Cardiac septum (tissue), 1 donor: ENCODE measurements at regions not wholly inside any gene's neighbourhood (a gene's known extent, or its start where the extent isn't known, plus 50 kb on each side); places are given as distances from the start of the nearest gene placed in this dataset.

Experiments
- DNase-seq: peaks from one replicate; pipeline ENCODE4 v3.0.0-alpha.2; 2020; ENCODE audit warnings: low spot score
- intact Hi-C: fragments of 100-400 bp; cut with DNase I; formaldehyde crosslinking; loops from one replicate; pipeline ENCODE4 v1.14.0; 2022
- donor health status: DM: no; HTN: no; CAD: no.

DNA sequence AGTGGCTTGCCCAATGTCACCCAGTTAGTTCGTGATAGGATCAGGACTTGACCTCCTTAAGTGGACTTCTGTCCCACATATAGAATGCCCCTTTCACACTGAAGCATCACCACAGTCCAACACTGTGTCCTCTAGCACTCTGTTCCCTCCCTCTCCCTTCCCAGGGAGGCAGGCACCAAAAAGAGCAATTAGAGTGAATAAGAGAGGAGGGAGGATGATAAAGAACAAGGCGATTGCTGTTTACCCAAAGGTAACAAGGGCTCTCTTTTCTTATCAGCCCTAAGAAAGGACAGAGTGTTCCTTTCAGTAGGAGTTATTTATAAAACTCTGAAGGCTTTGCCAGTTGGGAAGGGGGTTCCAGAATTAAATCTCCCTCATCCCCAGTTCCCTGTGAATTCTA lies 192.7 kb upstream of the ATP2B1 start:
- intact Hi-C loops = no loop called here
- no peak for DNase-seq

DNA sequence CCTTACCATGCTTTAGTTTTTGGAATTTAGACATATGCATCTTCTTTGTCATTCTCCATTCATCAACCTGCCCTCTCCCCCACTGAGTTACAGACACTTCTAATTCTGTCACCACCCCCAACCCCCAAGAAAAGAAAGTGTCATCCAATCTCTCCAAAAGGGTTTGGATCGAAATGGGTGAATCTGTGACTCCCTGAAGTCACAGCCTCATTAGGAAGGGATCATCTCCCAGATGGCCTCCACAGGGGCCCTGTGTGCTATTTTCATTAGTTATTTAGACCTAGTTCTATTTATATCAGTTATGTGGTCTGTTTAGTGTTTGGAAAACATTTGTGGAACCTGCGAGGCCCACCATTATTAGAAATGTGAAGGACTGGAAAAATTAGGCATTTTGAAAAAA lies 191.0 kb upstream of the ATP2B1 start:
- intact Hi-C loops = no loop called here
- no peak for DNase-seq

DNA sequence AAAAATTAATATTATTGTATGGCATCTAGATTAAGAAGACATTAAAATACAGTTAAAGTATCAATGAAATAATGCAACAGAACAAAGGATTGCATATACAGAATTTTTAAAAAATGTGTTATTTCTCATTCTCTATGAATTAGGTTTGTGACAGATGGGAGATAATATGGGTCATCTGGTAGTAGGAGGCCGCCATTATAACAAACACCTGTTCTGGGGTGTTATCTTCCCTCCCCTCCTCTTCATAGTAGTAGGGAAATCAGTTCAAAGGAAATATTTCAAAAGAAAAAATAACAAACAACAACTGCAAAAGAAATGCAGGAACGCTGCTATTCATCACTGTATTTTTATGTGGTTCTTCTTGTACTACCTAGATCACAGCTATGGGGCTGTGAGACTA lies 187.0 kb upstream of the ATP2B1 start:
- intact Hi-C loops = no loop called here
- no peak for DNase-seq

DNA sequence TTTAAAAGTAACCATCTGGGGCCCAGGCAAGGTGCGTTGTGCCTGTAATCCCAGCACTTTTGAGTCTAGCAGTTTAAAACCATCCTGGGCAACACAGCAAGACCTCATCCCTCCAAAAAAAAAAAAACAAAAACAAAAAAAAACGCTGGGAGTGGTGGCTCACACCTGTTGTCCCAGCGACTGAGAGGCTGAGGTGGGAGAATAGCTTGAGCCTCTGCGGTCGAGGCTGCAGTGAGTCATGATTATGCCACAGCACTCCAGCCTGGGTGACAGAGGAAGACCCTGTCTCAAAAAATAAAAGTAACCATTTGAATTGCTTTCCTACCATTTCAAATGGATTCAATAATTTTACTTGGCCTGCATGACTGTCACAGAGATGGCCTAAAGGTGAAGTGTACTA lies 186.5 kb upstream of the ATP2B1 start:
- intact Hi-C loops = no loop called here
- no peak for DNase-seq

DNA sequence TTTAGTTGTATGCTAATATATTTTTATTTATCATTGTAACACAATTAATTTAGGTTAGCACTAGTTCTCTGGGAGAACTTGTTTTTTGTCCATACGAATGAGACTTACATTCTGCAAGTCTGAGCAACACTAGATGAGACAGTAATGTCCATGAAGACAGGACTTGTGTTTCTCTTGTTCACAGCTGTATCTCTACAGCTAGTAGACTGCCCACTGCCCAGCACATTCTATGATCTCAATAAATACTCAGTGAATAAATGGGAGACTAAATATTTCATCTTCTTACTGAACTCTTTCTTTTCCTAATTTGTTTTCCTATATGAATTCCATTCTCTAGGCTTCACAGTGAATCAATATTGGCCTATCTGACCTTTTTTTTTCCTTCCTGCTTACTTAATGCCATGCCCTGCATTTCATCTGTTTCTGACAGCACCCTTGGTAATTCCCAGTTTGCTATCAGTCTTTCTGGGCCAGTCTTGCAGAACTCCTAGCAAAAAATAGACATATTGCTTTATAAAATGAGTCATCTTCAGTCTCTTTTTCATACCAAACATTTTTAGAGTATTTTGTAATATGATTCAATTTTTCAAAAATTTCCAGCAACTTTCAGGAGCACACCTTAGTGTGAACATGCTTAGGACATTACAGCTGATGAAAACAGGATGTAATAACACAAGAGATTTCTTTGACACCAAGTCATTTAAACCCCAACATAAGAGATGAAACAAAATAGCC lies 185.5 kb upstream of the ATP2B1 start:
- no peak for DNase-seq
- intact Hi-C loops = no loop called here

DNA sequence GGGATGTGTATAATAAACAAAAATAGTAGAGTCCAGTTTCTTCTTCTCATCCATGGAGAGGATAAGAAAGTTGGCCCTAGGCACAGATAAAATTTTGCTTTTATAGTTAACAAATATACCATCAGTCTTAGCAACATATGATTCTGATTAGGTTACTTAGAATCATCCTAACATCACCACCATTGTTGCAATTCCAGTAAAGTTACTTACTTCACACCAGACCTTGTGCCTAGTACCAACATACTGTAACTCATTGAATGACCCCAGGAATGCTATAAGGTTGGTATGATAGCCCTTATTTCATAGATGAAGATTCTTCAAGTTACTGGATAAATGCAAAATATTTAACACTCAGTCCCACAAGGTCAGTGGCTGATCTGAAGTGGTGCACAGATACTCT lies 183.8 kb upstream of the ATP2B1 start:
- no peak for DNase-seq

DNA sequence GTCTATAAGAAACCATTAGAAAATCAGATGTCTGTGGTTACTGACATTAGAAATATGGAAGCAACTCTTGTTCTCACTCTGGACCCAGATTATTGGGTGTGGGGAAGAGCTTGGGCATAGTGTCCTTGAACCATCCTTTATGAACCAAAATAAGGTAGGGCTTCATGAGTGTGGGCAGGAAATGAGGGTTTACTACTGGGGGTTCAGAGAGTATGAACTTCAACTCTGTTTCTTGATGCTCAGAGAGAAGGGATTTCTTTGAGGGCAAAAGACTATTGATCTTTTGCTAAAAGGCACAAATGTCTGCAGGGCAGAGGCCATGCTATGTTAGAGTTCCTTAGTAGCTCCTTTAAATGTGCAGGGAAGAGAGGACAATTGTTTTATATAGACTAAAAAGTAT lies 183.3 kb upstream of the ATP2B1 start:
- DNase-seq = no peak
- intact Hi-C loops = no loop called here

More for the DNA sequence above, 183.8 kb upstream of the ATP2B1 start:
- intact Hi-C loops = no loop called here

DNA sequence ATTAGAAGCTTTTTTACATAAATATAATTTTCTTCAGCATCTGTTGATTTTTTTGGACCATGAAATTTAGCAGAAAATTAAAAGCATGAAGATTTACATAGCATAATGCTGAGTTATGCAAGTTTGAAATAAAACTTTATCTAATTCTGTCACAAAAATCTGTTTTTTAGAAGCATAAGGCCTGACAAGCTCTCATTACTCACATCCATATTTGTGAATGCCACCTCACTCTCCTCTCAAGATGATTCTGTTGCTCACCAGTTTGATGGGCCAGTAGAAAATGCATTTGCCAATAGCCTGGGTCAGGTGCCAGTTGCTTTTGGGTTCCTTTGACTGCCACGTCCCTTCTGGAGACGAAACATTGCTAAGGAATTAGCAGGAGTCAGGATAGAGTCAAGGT lies 181.5 kb upstream of the ATP2B1 start:
- intact Hi-C loops = no loop called here
- no peak for DNase-seq

DNA sequence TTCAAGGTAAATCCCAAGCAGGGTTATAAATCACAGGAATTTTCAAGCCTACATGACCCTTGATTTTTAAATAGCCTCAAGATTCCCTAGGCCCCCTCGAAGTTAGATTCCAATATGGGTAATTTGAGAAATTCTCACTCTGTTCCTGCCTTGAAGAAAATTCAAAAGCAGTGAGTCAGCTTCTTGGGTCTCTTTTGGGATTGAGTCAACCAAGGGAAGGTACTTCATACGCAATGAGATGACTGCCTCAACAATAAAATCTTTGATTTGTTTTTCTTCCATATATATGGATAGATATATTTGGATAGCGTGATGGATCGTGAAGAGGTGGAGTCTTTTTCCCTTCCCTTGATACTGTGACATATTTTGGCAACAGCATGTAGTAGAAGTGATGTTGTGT lies 180.4 kb upstream of the ATP2B1 start:
- no peak for DNase-seq
- intact Hi-C loops = no loop called here

DNA sequence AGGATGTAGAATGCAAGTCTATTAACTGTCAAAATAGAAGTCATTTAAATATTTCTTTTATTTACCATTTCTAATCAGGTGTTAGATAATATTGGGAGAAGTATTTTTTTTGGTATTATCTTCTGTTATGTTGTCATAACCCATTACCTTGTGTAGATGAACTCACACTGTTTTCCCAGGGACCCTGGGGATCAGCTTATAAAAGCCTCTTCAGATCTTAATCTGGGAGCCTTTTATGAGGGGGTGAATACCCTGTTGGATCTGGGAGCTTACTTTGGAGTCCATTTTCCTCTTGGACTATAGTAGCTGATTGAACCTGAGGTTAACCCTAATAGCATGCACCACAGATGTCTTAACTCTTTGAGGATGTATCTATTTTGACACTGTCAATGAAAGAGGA lies 176.3 kb upstream of the ATP2B1 start:
- DNase-seq = no peak
- intact Hi-C loops = no loop called here

DNA sequence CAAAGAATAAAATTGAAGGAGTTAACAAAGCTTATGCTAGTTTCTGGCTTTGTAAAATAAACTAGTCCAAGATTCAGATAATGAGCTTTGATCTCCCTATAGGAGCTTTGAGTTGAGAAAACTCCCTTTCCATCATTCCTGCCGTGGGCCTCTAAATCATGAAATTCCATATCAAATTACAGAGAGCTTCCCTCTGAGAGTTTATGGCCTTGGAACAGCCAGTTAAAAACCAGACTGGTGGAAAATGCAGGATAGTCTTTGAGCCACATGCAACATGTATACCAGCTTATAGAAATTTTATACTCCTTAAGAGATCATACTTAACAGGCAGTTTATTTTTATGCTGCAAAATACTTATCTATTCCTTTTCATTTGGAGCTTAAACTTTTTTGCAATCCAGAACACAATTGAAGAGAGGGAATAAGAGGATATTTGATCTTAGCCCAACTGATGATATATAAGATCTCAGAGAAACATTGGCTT lies 175.8 kb upstream of the ATP2B1 start:
- intact Hi-C loops = no loop called here
- no peak for DNase-seq

DNA sequence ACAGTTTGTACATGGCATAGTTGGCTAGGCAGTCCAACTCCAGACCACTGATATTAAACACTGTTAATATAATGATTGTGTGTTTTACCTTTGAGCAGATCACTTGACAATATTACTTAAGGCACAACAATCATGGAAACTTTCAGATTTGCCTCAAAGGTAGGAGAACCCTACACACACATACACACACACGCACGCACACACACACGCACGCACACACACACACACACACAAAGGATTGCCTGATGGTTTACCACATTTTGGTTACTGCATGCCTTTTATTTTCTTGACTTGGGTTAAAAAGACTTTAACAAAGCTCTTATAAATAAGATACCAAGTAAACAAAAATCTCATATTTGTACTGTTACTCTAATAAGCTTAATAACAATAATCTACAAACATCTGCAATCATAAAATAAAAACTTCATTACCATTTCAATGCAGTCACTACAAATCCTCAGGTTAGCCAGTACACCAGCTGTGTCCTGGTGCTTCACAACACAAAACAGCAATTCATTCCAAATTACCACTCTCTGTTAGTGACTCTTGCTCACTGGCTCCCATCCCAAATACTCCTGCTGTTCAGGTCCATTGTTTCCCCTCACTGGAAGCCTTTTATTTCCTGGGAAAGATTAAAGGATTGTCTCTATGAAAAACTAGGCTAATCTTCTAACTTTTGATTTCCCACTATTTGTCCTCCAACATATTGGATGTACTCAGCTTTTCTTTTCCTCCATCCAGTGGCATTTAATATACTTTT lies 175.2 kb upstream of the ATP2B1 start:
- intact Hi-C loops = no loop called here
- DNase-seq = no peak

DNA sequence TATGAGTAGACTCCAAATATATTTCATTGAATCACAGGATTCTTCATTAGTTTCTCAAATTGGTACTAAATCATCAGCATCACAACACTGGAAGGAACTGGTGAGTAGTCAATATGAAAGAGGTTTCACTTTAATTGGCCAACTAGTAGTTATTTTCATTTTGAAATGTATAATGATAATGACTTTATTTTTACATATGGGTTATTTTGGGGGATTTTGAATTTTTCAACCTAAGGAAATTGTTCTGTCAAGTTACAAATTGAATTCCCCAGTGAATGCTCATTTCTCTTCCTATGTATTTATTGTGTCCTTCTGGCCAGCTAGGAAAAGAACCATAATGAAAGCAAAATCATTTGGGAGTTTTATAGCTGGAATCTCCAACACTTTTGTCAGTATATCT lies 174.2 kb upstream of the ATP2B1 start:
- DNase-seq = no peak
- intact Hi-C loops = no loop called here

DNA sequence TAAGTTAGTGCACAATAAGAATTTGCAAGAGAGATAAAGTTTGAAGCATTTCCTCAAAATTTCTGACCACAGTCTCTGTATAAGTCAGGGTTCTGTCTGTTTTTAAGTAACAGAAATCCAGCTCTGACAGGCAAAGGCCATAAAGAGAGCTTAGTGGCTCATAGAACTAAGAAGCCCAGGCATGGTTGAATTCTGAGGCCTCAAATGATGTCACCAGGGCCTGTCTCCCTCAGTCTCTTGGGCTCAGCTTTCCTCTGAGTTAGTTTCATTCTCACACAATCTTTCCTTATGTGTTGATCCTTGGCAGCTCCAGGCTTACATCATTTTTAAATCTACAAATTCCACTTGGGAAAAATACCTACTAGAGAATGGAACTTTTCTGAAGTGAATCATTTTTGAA lies 173.4 kb upstream of the ATP2B1 start:
- no peak for DNase-seq
- intact Hi-C loops = no loop called here

DNA sequence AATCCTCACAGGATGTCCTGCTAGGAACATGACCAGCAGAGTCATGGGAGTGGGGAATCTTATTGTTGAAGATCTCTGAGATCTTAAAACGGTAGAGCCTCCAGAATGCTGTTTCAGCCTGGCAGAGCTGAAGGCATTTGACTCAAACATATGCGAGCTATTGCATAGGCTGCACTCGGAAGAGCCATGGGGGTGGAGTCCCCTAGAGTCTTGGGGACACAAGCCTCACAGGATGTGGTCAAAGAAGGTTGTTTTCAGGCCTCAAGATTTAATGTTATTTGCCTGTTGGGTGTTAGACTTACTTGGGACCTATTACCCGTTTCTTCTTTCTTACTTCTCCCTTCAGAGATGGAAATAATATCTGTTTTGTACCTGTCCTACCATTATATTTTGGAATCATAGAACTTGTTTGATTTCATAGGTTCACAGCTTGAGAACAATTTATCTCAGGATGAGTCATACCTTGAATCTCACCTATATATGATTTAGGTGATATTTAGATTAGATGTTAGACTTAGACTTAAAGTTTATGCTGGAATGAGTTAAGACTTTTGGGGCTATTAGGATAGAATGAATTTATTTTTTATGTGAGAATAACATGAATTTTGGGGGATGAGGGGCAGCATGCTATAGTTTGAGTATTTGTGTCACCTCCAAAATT lies 172.2 kb upstream of the ATP2B1 start:
- no peak for DNase-seq
- intact Hi-C loops = no loop called here

DNA sequence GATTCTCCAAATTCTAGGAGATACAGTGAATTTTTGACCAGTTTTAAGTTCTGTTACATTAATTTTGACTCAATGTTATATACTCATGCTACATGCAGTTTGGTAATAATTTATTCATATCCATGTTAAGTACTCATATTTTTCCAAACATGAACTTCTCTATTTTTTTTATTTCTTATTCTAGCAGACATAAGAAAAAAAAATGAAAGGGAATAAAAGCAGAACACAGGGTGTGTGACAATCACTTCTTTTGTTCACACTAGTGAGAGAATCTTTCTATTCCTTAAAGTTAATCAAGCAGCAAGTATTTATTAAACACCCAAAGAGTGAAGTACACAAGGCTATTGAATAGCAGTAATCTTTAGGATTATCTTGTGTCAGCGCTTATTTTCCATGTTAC lies 171.1 kb upstream of the ATP2B1 start:
- intact Hi-C loops = no loop called here
- no peak for DNase-seq

DNA sequence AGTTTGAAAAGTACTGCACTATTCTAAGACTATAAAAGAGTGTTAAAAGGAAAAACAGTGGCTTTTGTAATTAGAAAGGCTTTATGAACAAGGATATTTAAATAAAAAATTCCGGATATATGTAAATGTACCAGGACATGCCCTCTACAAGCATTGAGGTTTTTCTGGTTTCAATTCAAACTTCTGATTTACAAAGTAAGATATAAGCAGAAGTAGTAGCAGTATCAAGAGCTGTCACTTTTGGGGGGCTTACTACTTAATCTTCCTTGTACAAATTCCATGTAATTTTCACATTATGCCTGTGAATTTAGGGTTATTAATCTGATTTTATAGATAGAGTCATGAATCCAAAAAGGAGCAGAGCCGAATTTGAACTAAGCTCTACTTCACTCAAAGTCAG lies 170.3 kb upstream of the ATP2B1 start:
- intact Hi-C loops = no loop called here
- no peak for DNase-seq

DNA sequence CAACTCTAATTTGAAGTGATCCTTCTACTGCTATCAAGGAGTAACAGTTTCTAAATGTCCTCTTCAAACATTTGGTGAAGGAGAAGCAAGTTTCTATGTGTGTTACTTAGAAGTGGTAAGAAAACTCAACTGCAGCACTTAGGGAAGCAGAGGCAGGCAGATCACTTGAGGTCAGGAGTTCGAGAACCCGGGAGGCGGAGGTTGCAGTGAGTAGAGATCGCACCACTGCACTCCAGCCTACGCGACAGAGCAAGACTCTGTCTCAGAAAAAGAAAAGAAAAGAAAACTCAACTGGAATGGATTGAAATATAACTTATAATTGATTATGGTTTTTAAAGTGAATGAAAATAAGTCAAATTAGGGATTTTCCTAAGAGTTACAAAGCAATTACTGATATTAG lies 169.7 kb upstream of the ATP2B1 start:
- intact Hi-C loops = no loop called here
- DNase-seq = no peak

DNA sequence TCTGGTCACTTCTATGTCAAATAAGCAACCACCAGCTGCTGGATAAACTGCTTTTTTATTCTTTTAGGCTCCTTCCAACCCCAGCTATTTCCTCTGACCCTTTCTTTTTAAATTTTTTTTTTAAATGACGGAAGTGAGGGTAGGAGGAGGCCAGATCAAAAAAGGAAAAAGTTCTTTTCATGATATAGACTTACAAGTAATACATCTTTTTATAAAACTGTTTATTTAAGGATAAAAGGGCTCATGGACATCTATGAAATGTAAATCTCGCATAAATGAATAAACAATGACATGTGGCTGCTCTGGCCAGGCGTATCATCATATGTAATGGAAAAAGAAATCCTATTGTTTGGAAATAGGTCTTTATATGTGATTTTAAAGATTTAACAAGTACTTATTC lies 169.0 kb upstream of the ATP2B1 start:
- intact Hi-C loops = no loop called here
- DNase-seq = no peak

DNA sequence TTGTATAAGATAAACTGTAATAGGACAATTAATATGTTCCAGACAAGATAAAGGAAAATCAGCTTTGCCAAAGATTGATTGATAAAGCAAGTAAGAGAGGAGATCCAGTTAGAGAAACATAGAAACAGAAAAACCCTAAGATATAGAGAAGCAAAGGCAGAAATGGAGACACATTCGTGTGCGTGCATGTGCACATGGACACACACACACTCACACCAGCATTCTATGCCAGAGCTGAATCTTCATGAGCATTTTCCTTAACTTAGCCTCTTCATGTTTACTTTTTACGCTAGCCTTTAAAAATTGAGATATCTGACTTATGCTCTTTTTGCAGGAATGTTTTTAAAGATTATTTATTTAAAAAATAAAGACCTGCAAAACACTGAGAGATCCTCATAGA lies 168.5 kb upstream of the ATP2B1 start:
- intact Hi-C loops = no loop called here
- no peak for DNase-seq

DNA sequence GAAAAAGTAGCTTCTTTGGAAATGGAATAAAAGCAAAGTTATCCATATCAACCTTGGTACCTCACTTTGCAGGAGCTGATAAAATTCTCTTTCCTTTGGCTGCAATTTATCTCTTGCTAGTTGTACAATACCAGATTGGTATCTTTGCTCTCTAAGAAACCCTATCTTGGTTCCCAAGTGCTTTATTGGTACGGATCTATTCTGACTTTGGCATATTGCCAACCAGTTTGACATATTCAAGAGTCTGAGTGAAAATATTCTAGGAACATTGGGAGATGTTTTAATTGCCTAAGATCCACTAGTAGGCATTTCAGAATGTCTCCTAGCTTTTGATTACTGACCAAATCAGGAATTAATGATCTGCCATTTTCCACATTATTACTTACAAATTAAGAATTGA lies 167.2 kb upstream of the ATP2B1 start:
- no peak for DNase-seq
- intact Hi-C loops = no loop called here
